Suprapubic skin (tissue), 4 donors: ENCODE measurements at regions not wholly inside any gene's neighbourhood (a gene's known extent, or its start where the extent isn't known, plus 50 kb on each side); places are given as distances from the start of the nearest gene placed in this dataset.

ENCODE experiments used
- EP300 ChIP-seq: sonication (generic); formaldehyde crosslinking; IDR thresholded peaks from one replicate; pipeline ENCODE4 v1.6.1; 2017; ENCODE audit warnings: antibody characterized with exemption
- POLR2A ChIP-seq, 2 donors: fragments of 450-650 bp; IDR thresholded peaks; one replicate each; pipeline ENCODE4 v1.6.1; 2017; ENCODE audit warnings: antibody characterized with exemption in 2 of 2, mild to moderate bottlenecking in 2 of 2, moderate library complexity in 2 of 2
- POLR2AphosphoS5 ChIP-seq, 3 donors: sonication (generic); formaldehyde crosslinking; IDR thresholded peaks; one replicate each; pipeline ENCODE4 v1.6.1; 2017; ENCODE audit warnings: antibody characterized with exemption in 3 of 3
- TF ChIP-seq, protein P1 (sequence below), 2 donors: fragments of 200-600 bp in 1 of 2; fragments of 450-650 bp in 1 of 2; sonication (generic) in 1 of 2; IDR thresholded peaks; one replicate each; pipeline ENCODE4 v1.5.1; 2016 to 2019; ENCODE audit warnings: antibody characterized with exemption in 2 of 2, mild to moderate bottlenecking in 1 of 2, moderate library complexity in 1 of 2

DNA sequence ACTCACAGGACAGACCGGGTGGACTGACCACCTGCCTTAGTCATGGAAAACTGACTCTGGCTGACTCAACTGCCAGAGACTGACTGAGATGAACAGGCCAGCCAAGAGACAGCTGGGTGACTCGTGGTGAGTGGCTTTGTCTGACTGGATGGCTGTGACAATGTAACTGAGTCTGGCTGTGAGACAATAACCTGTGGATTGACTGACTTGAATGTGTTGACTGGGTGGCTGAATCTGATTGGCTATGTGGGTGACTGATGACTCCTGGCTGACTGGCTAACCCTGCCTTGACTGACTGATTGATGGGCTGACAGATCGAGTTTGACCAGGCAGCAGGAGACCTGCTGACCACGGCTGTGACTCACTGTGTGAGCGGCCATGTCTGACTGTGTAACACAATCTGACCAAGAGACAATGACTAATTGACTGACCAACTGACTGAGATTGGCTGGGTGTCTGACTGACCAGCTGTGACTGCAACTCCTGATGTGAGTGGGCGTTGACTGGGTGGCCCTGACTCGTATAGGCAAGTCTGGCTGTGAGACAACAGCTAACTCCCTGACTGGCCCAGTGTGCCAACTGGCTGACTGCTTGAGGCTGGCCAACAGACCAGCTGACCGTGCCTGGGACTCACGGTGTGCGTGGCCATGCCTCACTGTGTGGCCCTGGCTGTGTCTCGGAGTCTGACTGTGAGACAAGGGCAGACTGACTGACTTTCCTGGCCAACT is 509.1 kb downstream of the SHQ1 start:
- TF ChIP-seq POLR2A (IDR thresholded peaks at IDR 0.05) (no peak), EP300 (no peak), POLR2AphosphoS5 (IDR thresholded peaks at IDR 0.05) (peak in 1 of 3 donors; percentile 55)
- TF ChIP-seq, protein P1, sequence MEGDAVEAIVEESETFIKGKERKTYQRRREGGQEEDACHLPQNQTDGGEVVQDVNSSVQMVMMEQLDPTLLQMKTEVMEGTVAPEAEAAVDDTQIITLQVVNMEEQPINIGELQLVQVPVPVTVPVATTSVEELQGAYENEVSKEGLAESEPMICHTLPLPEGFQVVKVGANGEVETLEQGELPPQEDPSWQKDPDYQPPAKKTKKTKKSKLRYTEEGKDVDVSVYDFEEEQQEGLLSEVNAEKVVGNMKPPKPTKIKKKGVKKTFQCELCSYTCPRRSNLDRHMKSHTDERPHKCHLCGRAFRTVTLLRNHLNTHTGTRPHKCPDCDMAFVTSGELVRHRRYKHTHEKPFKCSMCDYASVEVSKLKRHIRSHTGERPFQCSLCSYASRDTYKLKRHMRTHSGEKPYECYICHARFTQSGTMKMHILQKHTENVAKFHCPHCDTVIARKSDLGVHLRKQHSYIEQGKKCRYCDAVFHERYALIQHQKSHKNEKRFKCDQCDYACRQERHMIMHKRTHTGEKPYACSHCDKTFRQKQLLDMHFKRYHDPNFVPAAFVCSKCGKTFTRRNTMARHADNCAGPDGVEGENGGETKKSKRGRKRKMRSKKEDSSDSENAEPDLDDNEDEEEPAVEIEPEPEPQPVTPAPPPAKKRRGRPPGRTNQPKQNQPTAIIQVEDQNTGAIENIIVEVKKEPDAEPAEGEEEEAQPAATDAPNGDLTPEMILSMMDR (IDR thresholded peaks at IDR 0.05): no peak
